ENCODE measurements at regions not wholly inside any gene's neighbourhood (a gene's known extent, or its start where the extent isn't known, plus 50 kb on each side); places are given as distances from the start of the nearest gene placed in this dataset.

GRCh38 chr4:108465886-108466500 is 154.4 kb upstream of the RPL34 start:
- TF ChIP-seq CTCF (IDR thresholded peaks at IDR 0.05; ENCODE audit: low read depth, low read length), result no peak
- no peak for TF ChIP-seq POLR2A (IDR thresholded peaks at IDR 0.05; ENCODE audit: extremely low read depth, insufficient read length)

All from NB4 (cell line).